ENCODE measurements at regions not wholly inside any gene's neighbourhood (a gene's known extent, or its start where the extent isn't known, plus 50 kb on each side); places are given as distances from the start of the nearest gene placed in this dataset.

DNA sequence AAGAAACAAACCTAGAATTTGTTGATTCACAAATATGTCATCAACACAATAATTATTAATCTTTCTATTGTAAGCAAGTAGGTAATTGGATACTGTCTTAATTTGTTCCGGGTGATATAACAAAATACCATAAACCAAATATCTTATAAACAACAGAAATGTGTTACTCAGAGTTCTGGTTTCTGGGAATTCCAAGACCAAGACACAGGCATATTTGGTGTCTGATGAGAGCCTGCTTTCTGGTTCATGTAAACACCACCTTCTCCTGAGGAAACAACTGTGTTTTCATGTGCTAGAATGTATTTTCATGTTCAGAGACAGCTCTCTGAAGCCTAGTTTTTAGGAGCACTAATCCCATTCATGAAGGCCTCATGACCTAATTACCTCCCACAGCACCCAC lies 1819.5 kb downstream of the SLITRK5 start:
- no peak overlapping the region for H2AFZ ChIP-seq (ENCODE audit: low read depth, low read length, poor library complexity, severe bottlenecking)
- no peaks in the 10 kb centered on the region for H3K27me3 ChIP-seq (ENCODE audit: insufficient read depth, low read length)
- H3K4me1 ChIP-seq (ENCODE audit: control insufficient read depth in 1 of 2, insufficient read depth in 2 of 2, low read length in 2 of 2), result no peaks in the 10 kb centered on the region
- H3K9me2 ChIP-seq (ENCODE audit: insufficient read depth), result no peaks in the 10 kb centered on the region
- H3K79me2 ChIP-seq (ENCODE audit: insufficient read depth, low read length), result no peaks in the 10 kb centered on the region
- POLR2A ChIA-PET, result no interaction called here
- DNase-seq (ENCODE audit: low read depth, low spot score) (no peak), ATAC-seq (no peak)
- H3K4me2 ChIP-seq (ENCODE audit: low read length), result no peak overlapping the region
- no peak overlapping the region for H3K9ac ChIP-seq (ENCODE audit: low read length)
- intact Hi-C loops (cut with micrococcal nuclease), result no loop called here
- RAD21 ChIA-PET (ENCODE audit: low non-redundant PET in 1 of 2, low total read pairs in 2 of 2, uncharacterized antibody in 2 of 2, unreplicated experiment in 2 of 2), result no interaction called here
- H3K27ac ChIP-seq (ENCODE audit: low read depth, low read length), result no peak overlapping the region
- no peaks in the 10 kb centered on the region for H4K20me1 ChIP-seq (ENCODE audit: insufficient read depth)
- CTCF ChIA-PET, result no interaction called here
- no peaks in the 10 kb centered on the region for H3K36me3 ChIP-seq (ENCODE audit: control insufficient read depth in 1 of 2, insufficient read depth in 2 of 2, low read length in 2 of 2)
- TF ChIP-seq EZH2phosphoT487 (IDR thresholded peaks at IDR 0.05; ENCODE audit: borderline replicate concordance) (no peak), SRF (IDR thresholded peaks at IDR 0.05; ENCODE audit: low read depth) (no peak), EGR1 (IDR thresholded peaks at IDR 0.05; ENCODE audit: low read depth) (no peak), CEBPB (IDR thresholded peaks at IDR 0.05; ENCODE audit: low read depth) (no peak), EZH2 (IDR thresholded peaks at IDR 0.05) (no peak), FOSL1 (IDR thresholded peaks at IDR 0.05; ENCODE audit: low read depth) (no peak), TCF7L2 (IDR thresholded peaks at IDR 0.05; ENCODE audit: borderline replicate concordance, extremely low read depth, insufficient read depth, insufficient read length) (no peak), CTCF (IDR thresholded peaks at IDR 0.05 in 2 of 3, conservative IDR thresholded peaks at IDR 0.05 in 1 of 3; ENCODE audit: borderline replicate concordance in 1 of 3, insufficient read depth in 1 of 3, low read depth in 2 of 3, low read length in 2 of 3) (no peak), SIN3A (IDR thresholded peaks at IDR 0.05; ENCODE audit: low read depth) (no peak), RAD21 (IDR thresholded peaks at IDR 0.05; ENCODE audit: low read depth) (no peak), POLR2AphosphoS5 (IDR thresholded peaks at IDR 0.05; ENCODE audit: low read depth, low read length) (no peak), REST (IDR thresholded peaks at IDR 0.05; ENCODE audit: low read depth) (no peak), POLR2A (IDR thresholded peaks at IDR 0.05; ENCODE audit: borderline replicate concordance, extremely low read depth, insufficient read depth, insufficient read length) (no peak), ZNF274 (IDR thresholded peaks at IDR 0.05; ENCODE audit: low read depth, low read length) (no peak)
- TF ChIP-seq, protein P1, sequence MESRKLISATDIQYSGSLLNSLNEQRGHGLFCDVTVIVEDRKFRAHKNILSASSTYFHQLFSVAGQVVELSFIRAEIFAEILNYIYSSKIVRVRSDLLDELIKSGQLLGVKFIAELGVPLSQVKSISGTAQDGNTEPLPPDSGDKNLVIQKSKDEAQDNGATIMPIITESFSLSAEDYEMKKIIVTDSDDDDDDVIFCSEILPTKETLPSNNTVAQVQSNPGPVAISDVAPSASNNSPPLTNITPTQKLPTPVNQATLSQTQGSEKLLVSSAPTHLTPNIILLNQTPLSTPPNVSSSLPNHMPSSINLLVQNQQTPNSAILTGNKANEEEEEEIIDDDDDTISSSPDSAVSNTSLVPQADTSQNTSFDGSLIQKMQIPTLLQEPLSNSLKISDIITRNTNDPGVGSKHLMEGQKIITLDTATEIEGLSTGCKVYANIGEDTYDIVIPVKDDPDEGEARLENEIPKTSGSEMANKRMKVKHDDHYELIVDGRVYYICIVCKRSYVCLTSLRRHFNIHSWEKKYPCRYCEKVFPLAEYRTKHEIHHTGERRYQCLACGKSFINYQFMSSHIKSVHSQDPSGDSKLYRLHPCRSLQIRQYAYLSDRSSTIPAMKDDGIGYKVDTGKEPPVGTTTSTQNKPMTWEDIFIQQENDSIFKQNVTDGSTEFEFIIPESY (IDR thresholded peaks at IDR 0.05; ENCODE audit: extremely low read depth, insufficient replicate concordance, low read length), result no peak
- H3K9me3 ChIP-seq (ENCODE audit: control insufficient read depth in 1 of 2, insufficient read depth in 1 of 2, low read depth in 1 of 2, low read length in 2 of 2), result no peaks in the 10 kb centered on the region; a peak in 1 of 4 replicates
- H3K4me3 ChIP-seq (replicated peaks in 1 of 2; ENCODE audit: low read depth in 1 of 2, low read length in 2 of 2), result no peak overlapping the region
- BruUV-seq (replicated peaks), result no TSS peak

Data from HCT116 (cell line).